HL-60 (cell line): ENCODE measurements at regions not wholly inside any gene's neighbourhood (a gene's known extent, or its start where the extent isn't known, plus 50 kb on each side); places are given as distances from the start of the nearest gene placed in this dataset.

Experiments used
- POLR2AphosphoS5 ChIP-seq: IDR thresholded peaks from 2 replicates; pipeline ENCODE4 v1.6.1; 2012; ENCODE audit warnings: low read depth
- SPI1 ChIP-seq: IDR thresholded peaks from 2 replicates; pipeline ENCODE4 v1.6.1; 2012; ENCODE audit warnings: low read depth, mild to moderate bottlenecking, borderline replicate concordance
- TF ChIP-seq, protein P1 (sequence below): IDR thresholded peaks from one replicate; pipeline ENCODE4 v1.5.1; 2011; ENCODE audit warnings: low read length, control low read depth, inconsistent platforms; ENCODE audit not compliant: insufficient read depth

DNA sequence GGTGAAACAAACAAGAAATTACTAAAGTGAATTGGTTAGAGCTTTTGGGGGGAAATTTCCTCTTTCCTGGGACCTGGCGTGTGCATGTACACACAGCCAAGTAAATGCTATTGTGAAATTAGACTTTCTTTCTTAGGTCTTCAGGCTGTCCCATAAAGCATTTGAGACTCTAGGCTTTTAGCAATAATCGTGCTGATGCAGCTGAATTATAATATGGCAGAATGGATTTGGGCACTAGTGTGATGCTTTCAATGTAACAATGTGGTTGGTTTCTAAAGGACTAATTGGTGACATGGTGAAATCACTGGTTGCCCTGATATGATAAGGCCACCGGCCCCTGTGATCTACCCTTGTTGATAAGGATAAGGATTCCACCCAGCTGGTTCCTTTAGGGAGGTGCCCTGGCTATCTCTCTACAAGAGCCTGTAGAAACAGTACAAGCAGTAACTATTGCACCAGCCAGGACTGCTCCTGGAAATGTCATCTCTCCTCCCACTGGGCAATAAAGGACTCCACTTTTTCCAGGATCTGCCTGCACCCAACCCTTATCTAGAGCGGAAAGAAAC lies 164.1 kb downstream of the TFAP2A start:
- TF ChIP-seq, protein P1, sequence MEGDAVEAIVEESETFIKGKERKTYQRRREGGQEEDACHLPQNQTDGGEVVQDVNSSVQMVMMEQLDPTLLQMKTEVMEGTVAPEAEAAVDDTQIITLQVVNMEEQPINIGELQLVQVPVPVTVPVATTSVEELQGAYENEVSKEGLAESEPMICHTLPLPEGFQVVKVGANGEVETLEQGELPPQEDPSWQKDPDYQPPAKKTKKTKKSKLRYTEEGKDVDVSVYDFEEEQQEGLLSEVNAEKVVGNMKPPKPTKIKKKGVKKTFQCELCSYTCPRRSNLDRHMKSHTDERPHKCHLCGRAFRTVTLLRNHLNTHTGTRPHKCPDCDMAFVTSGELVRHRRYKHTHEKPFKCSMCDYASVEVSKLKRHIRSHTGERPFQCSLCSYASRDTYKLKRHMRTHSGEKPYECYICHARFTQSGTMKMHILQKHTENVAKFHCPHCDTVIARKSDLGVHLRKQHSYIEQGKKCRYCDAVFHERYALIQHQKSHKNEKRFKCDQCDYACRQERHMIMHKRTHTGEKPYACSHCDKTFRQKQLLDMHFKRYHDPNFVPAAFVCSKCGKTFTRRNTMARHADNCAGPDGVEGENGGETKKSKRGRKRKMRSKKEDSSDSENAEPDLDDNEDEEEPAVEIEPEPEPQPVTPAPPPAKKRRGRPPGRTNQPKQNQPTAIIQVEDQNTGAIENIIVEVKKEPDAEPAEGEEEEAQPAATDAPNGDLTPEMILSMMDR, result no peak
- TF ChIP-seq POLR2AphosphoS5 (no peak), SPI1 (no peak)
